ENCODE measurements at regions not wholly inside any gene's neighbourhood (a gene's known extent, or its start where the extent isn't known, plus 50 kb on each side); places are given as distances from the start of the nearest gene placed in this dataset.

DNA sequence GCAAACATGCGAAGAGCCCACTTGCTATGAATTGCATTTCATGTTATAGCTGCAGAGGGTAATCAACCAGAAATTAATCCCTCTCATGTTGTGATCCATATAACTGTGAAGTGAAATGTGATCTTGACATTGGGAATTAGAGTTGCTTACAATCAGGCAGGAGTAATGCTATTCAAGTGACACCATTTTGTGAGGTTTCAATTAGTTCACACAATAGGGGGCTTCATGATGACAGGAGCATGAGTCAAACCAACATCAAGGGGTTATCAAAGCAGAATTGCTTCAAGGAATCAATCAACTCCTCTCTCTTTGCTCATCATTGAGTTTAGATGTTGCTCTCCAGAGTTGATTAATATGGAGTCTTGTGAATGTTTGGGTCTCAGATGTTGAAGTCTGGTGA lies 1585.2 kb upstream of the TENM4 start:
- H3K27me3 ChIP-seq (ENCODE audit: insufficient read depth, insufficient read length): no peaks in the 10 kb centered on the region
- no peaks in the 10 kb centered on the region for H3K4me1 ChIP-seq (ENCODE audit: insufficient read depth, insufficient read length)
- no peak for DNase-seq (ENCODE audit: low read depth, low spot score)
- H3K36me3 ChIP-seq (ENCODE audit: insufficient read depth, insufficient read length, low read length): no peaks in the 10 kb centered on the region
- H3K9ac ChIP-seq (ENCODE audit: insufficient read length, low read depth): no peak overlapping the region
- no peak for TF ChIP-seq YY1 (IDR thresholded peaks at IDR 0.05; ENCODE audit: insufficient read depth, insufficient read length)
- no peak for TF ChIP-seq SUZ12 (IDR thresholded peaks at IDR 0.05; ENCODE audit: extremely low read depth, insufficient read depth, insufficient read length)
- no peak for TF ChIP-seq ZNF274 (IDR thresholded peaks at IDR 0.05; ENCODE audit: low read depth, low read length)
- H3K9me3 ChIP-seq (ENCODE audit: insufficient read depth, low read length): no peaks in the 10 kb centered on the region
- H3K4me3 ChIP-seq (ENCODE audit: insufficient read length, low read depth): no peak overlapping the region

DNA sequence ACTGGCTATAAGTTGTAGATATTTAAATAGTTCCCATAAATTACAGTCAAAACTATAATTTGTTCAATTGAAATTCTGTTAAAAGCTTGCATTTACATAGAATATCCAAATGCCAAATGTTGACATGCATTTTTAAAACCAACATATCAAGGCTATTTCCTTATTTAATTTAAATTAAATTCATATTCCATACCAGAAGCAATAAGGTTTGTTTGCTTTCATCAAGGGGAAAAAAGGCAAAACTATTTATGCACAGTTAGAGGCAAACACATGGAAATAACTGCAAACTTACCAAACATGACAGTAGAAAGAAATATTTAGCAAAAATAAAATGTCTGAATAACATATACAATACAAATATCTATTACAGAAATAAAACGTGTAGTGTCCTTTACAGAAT lies 1581.2 kb upstream of the TENM4 start:
- no peaks in the 10 kb centered on the region for H3K36me3 ChIP-seq (ENCODE audit: insufficient read depth, insufficient read length, low read length)
- TF ChIP-seq SUZ12 (IDR thresholded peaks at IDR 0.05; ENCODE audit: extremely low read depth, insufficient read depth, insufficient read length) (no peak), ZNF274 (IDR thresholded peaks at IDR 0.05; ENCODE audit: low read depth, low read length) (no peak), YY1 (IDR thresholded peaks at IDR 0.05; ENCODE audit: insufficient read depth, insufficient read length) (no peak)
- DNase-seq (ENCODE audit: low read depth, low spot score): no peak
- H3K27me3 ChIP-seq (ENCODE audit: insufficient read depth, insufficient read length): no peaks in the 10 kb centered on the region
- no peak overlapping the region for H3K9ac ChIP-seq (ENCODE audit: insufficient read length, low read depth)
- no peaks in the 10 kb centered on the region for H3K4me1 ChIP-seq (ENCODE audit: insufficient read depth, insufficient read length)
- H3K4me3 ChIP-seq (ENCODE audit: insufficient read length, low read depth): no peak overlapping the region
- no peaks in the 10 kb centered on the region for H3K9me3 ChIP-seq (ENCODE audit: insufficient read depth, low read length)

DNA sequence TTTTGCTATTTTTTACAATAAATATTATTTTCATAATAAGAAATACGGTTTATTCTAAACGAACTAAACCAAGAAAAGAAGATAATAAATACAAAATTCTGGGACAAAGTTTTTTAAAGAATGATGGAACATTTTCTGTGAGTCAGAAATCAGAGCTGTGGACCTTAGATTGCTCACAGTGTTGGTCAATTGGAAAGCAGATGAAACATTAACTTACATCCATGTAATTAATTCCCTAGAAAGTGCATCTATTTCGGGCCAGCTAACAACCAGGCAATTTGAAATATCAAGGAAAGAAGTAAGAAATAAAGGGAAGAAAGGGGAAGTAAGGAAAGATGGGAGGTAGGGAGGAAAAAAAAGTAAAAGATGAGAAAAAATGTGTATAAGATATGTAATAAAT lies 1569.8 kb upstream of the TENM4 start:
- no peaks in the 10 kb centered on the region for H3K4me1 ChIP-seq (ENCODE audit: insufficient read depth, insufficient read length)
- no peak for TF ChIP-seq ZNF274 (IDR thresholded peaks at IDR 0.05; ENCODE audit: low read depth, low read length)
- no peak for TF ChIP-seq YY1 (IDR thresholded peaks at IDR 0.05; ENCODE audit: insufficient read depth, insufficient read length)
- TF ChIP-seq SUZ12 (IDR thresholded peaks at IDR 0.05; ENCODE audit: extremely low read depth, insufficient read depth, insufficient read length): no peak
- H3K9ac ChIP-seq (ENCODE audit: insufficient read length, low read depth): no peak overlapping the region

DNA sequence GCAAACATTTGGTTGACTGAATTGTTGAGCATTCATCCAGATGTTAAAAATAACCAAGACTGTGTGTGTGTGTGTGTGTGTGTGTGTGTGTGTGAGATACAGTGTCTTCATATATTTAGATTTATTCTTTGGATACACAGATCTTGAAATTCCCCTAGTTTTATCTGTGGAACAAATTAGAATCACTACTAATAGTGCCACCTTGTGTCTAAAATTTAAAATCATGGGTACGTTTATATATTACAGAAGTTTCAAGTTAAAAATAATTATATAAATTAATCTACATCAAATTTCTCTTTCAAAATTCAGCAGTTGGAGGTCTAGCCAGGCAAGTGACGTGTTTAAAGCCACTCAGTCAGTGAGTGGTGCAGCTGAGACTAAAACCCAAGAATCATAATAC lies 1566.2 kb upstream of the TENM4 start:
- DNase-seq (ENCODE audit: low read depth, low spot score): no peak
- Histone ChIP-seq H3K4me1 (ENCODE audit: insufficient read depth, insufficient read length) (no peaks in the 10 kb centered on the region), H3K4me3 (ENCODE audit: insufficient read length, low read depth) (no peak overlapping the region), H3K9me3 (ENCODE audit: insufficient read depth, low read length) (no peaks in the 10 kb centered on the region), H3K27me3 (ENCODE audit: insufficient read depth, insufficient read length) (no peaks in the 10 kb centered on the region), H3K9ac (ENCODE audit: insufficient read length, low read depth) (no peak overlapping the region), H3K36me3 (ENCODE audit: insufficient read depth, insufficient read length, low read length) (no peaks in the 10 kb centered on the region)
- TF ChIP-seq SUZ12 (IDR thresholded peaks at IDR 0.05; ENCODE audit: extremely low read depth, insufficient read depth, insufficient read length) (no peak), YY1 (IDR thresholded peaks at IDR 0.05; ENCODE audit: insufficient read depth, insufficient read length) (no peak), ZNF274 (IDR thresholded peaks at IDR 0.05; ENCODE audit: low read depth, low read length) (no peak)

More for the DNA sequence above, 1569.8 kb upstream of the TENM4 start:
- Histone ChIP-seq H3K4me3 (ENCODE audit: insufficient read length, low read depth) (no peak overlapping the region), H3K27me3 (ENCODE audit: insufficient read depth, insufficient read length) (no peaks in the 10 kb centered on the region), H3K36me3 (ENCODE audit: insufficient read depth, insufficient read length, low read length) (no peaks in the 10 kb centered on the region), H3K9me3 (ENCODE audit: insufficient read depth, low read length) (no peaks in the 10 kb centered on the region)
- DNase-seq (ENCODE audit: low read depth, low spot score): no peak

DNA sequence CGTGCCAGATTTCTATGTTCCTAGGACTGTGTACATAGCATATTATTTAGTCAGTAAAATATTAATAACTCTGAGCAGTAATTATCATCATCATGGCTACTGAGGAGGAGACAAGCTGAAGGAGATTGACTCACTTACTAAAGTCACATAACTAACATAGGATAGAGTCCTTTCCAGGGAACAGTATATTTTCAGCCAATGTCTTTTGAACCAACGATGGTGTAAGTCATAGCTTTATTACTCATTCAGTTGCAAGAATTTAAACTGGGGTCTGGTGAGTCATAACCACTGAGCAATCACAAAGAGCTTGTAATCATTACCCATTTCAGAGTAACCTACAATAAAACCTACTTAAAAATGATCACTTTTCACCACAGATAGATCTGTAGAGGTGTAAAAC lies 1564.8 kb upstream of the TENM4 start:
- H3K9me3 ChIP-seq (ENCODE audit: insufficient read depth, low read length): no peaks in the 10 kb centered on the region
- no peak overlapping the region for H3K4me3 ChIP-seq (ENCODE audit: insufficient read length, low read depth)
- H3K4me1 ChIP-seq (ENCODE audit: insufficient read depth, insufficient read length): no peaks in the 10 kb centered on the region
- no peaks in the 10 kb centered on the region for H3K36me3 ChIP-seq (ENCODE audit: insufficient read depth, insufficient read length, low read length)
- no peak overlapping the region for H3K9ac ChIP-seq (ENCODE audit: insufficient read length, low read depth)
- H3K27me3 ChIP-seq (ENCODE audit: insufficient read depth, insufficient read length): no peaks in the 10 kb centered on the region
- TF ChIP-seq ZNF274 (IDR thresholded peaks at IDR 0.05; ENCODE audit: low read depth, low read length): no peak
- TF ChIP-seq YY1 (IDR thresholded peaks at IDR 0.05; ENCODE audit: insufficient read depth, insufficient read length): no peak
- TF ChIP-seq SUZ12 (IDR thresholded peaks at IDR 0.05; ENCODE audit: extremely low read depth, insufficient read depth, insufficient read length): no peak
- DNase-seq (ENCODE audit: low read depth, low spot score): no peak

DNA sequence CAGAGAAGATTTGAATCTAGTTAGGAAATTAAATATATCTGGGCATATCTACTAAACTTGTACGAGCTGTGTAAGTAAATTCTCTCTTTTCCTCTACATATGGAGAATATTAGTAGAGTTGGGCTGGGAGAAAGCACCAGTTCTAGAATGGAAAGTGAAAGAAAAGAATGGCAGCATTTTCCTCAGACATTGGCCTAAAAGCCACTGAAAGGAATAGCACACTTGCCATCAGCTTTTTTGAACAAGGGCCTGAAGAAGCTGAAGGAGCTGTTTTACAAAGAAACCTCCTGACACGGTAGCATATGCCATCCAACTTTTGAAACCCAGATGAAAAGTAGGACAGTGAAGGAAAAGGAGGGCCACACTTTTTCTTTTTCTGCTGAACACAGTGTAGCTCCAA lies 1563.7 kb upstream of the TENM4 start:
- H3K36me3 ChIP-seq (ENCODE audit: insufficient read depth, insufficient read length, low read length): no peaks in the 10 kb centered on the region
- no peak for DNase-seq (ENCODE audit: low read depth, low spot score)
- H3K4me1 ChIP-seq (ENCODE audit: insufficient read depth, insufficient read length): no peaks in the 10 kb centered on the region
- no peak for TF ChIP-seq ZNF274 (IDR thresholded peaks at IDR 0.05; ENCODE audit: low read depth, low read length)
- TF ChIP-seq YY1 (IDR thresholded peaks at IDR 0.05; ENCODE audit: insufficient read depth, insufficient read length): no peak
- no peak for TF ChIP-seq SUZ12 (IDR thresholded peaks at IDR 0.05; ENCODE audit: extremely low read depth, insufficient read depth, insufficient read length)
- no peak overlapping the region for H3K4me3 ChIP-seq (ENCODE audit: insufficient read length, low read depth)
- H3K9ac ChIP-seq (ENCODE audit: insufficient read length, low read depth): no peak overlapping the region
- H3K27me3 ChIP-seq (ENCODE audit: insufficient read depth, insufficient read length): no peaks in the 10 kb centered on the region
- no peaks in the 10 kb centered on the region for H3K9me3 ChIP-seq (ENCODE audit: insufficient read depth, low read length)

DNA sequence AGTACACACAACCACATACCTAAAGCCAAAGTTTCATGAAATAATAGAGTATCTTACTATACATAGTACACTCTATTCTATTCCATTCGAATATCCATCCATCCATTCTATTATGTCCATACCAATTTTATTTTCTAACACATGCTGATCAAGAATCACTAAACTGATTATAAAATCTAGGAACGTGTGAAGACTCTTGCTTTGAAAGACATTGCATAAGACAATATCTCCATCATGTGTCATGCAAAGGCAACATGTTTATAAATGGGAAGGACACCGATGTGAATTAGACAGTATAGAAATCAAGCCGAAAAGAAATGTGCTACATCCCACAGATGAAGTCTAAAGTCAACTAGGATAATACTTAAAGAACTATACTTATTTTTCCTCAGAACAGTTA lies 1561.5 kb upstream of the TENM4 start:
- no peak overlapping the region for H3K9ac ChIP-seq (ENCODE audit: insufficient read length, low read depth)

More for the DNA sequence above, 1561.5 kb upstream of the TENM4 start:
- Histone ChIP-seq H3K9me3 (ENCODE audit: insufficient read depth, low read length) (no peaks in the 10 kb centered on the region), H3K36me3 (ENCODE audit: insufficient read depth, insufficient read length, low read length) (no peaks in the 10 kb centered on the region), H3K27me3 (ENCODE audit: insufficient read depth, insufficient read length) (no peaks in the 10 kb centered on the region), H3K4me1 (ENCODE audit: insufficient read depth, insufficient read length) (no peaks in the 10 kb centered on the region), H3K4me3 (ENCODE audit: insufficient read length, low read depth) (no peak overlapping the region)
- TF ChIP-seq SUZ12 (IDR thresholded peaks at IDR 0.05; ENCODE audit: extremely low read depth, insufficient read depth, insufficient read length) (no peak), ZNF274 (IDR thresholded peaks at IDR 0.05; ENCODE audit: low read depth, low read length) (no peak), YY1 (IDR thresholded peaks at IDR 0.05; ENCODE audit: insufficient read depth, insufficient read length) (no peak)
- no peak for DNase-seq (ENCODE audit: low read depth, low spot score)
